HG03139 (cell line): ENCODE measurements at regions not wholly inside any gene's neighbourhood (a gene's known extent, or its start where the extent isn't known, plus 50 kb on each side); places are given as distances from the start of the nearest gene placed in this dataset.
"Not testable (repeated sequence)": the region's sequence is repeated elsewhere in the genome, so short reads cannot be mapped to it uniquely, and the experiment has no call there.

ENCODE experiments used
- ATAC-seq: cut with Tn5 transposase; IDR thresholded peaks from one replicate; pipeline ENCODE4 v1.9.1; 2021; ENCODE audit not compliant: unreplicated experiment

DNA sequence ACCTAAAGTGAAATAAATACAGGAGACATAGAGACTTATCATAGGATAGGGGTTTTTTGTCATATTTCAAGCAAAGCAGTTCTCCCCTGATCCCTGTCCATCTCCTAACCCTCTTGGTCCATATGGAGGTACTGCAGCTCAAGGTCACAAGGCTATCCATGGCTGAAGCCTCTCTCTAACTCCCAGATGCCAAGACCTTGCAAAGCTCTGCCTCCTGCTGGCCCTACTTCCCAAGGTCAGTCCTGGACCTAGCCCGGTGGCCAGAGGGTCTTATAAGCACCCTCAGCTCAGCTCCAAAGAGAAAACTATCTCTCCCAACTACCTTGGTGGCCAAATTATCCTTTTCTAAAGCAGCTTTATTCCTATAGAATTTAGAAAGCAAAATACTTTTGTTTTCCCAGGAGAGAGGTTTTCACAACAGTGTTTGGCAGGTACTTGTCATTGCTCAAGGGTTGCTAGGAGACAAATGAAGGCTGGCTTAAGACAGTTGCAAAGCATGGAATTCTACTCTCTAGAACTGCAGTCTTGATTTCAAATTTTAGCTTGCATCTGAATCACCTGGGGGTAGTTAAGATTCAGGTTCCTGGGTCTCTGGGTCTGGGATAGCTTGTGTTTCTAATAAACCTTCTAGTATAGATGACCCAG, 121.5 kb downstream of the XCL2 start:
- ATAC-seq = no peak

DNA sequence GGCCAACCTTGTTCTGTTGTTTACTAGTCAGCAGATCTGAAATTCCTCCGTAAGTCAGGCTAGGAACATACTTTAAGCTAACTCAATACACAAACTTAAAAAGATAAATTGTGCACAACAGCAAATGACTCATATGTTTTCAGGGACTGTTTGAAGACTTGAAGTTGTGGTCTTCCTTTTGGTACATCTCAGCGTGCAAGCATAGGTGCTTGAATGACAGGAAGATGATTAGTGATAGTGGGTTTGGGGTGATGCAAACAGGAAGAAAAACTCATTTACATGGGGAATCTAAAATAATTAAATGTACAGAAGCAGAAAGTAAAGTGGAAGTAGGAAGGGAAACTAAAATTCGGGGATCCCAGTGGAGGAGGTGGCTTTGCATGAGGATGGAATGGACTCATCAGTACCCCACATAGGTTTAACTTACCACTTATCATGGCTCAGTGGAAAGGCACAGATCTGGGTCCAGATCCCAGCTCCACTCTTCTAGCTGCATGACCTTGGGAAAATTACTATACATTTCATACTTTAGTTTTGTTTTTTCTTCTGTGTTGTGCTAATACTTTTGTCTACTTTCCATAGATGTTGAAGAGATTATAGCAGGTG, 122.3 kb downstream of the XCL2 start:
- no peak for ATAC-seq

GRCh38 chr1:168420177-168420576, 123.6 kb downstream of the XCL2 start:
- no peak for ATAC-seq

- ATAC-seq = no peak
Observed at GRCh38 chr1:168419736-168420135, 124.1 kb downstream of the XCL2 start.

DNA sequence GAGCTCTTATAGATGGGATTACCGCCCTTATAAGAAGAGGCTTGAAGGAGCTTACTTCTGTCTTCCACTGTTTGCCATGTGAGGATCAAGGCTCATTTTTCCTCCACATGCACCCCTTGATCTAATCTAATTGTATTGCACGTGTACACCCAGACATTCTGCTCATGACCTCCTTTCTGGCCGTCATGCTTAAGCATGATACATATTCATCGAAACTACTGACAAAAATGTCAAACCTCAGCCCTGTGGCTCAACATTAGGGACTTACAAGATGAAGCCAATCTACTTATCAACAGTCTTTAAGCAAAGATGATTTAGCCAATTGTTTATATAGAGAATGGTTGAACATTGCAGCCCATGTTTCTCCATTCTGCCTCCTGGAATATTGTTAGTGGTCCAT, 127.6 kb downstream of the XCL2 start:
- ATAC-seq = no peak

DNA sequence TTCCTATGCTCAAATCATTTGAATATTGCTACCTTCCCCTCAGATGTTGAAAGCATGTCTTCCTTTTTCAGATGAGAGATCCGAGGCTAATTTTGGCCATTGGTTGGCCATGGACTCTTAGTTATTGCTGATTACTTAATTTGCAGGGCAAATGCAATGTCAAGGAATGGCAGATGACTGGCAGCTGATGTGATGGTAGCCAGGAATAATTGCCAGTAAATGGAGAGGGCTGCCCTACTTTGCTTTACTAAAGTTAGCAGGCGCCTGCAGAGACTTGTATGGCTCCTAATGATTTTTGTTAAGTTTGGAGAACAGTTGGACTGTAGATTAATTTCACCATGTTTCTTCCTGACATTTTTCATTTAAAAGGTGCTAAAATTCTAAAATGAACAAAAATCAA, 128.9 kb downstream of the XCL2 start:
- ATAC-seq = no peak

GRCh38 chr1:168410464-168410863, 129.8 kb downstream of the TBX19 start:
- no peak for ATAC-seq

DNA sequence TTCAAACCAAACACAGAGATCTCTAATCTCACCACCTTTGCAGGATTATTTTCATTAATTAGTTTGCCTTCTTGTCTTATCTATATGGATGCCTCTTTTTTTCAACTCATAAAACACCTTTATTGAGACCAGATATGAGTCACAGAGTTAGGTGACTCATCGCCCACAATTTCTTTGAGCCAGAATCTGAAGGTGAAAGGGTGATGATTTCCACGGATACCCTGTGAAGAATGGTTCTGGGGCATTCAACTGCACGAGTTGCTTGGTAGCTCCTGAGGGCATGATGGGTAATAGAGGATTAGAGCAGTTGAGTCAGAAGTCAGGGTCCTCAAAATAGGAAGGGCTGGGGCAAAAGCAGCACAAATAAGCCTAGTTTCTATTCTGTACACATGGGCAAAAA, 128.2 kb downstream of the TBX19 start:
- ATAC-seq = no peak

DNA sequence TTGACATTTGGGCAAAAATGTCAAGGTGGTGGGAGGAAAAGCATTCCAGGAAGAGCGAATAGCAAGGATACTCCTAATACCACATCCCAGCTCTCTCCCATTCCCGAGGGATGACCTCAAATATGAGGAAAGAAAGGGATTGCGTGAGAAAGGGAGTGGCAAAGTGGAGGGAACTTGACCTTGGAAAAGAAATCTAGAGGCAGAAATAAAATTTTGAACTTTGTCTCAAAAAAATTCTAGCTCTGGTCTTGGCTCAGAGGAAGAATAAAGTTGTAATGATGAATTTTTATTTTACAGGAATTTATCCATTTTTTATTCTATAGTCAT, 127.8 kb downstream of the TBX19 start:
- no peak for ATAC-seq

DNA sequence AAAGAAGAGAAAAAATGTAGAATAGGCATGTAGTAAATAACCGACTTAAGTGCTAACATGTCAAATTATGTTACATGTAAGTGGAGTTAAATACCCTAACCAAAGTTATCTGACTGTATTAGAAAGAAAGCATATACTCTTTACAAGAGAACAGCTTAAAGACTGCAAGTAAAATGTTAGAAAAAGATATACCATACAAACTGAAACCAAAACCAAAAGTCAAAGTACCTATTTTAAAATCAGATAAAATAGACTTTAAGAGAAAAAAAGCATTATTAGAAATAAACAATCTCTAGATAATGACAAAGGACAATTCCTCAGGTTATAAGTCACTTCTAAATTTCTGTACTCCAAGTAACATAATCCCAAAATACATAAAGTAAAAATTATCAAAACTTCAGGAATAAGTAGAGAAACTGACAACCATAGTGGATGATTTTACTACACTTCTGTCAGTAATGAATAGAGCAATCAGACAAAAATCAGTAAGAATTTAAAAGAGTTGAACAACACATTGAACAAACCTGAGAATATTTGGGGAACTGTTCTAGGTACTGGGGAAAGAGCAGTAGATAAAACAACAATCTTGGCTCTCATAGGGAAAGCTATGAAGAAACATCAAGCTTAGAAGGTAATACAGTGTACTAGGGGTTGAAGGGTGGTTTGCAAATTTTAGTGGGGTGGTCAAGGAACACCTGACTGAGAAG, 127.3 kb downstream of the TBX19 start:
- ATAC-seq = no peak

GRCh38 chr1:168405906-168406549, 125.4 kb downstream of the TBX19 start:
- no peak for ATAC-seq

DNA sequence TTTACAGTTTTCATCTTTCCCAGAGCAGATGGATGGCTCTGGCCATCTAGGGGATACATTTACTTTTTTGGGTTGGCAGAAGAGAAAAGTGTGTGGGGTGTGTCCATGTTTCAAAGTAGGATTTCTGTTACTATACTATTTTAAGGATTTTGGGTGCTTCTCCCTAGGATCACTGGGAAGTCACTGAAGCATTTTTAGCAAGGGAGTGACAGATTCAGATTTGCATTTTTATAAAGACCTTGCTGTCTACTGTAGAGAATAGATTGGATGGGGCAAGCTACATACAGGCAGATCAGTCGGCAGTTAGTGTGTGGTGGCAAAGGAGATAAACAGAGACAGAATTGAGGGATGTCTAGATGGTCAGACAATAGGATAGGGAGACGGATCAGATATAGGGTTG, 122.5 kb downstream of the TBX19 start:
- ATAC-seq = no peak

- not testable (repeated sequence) for ATAC-seq
Observed at GRCh38 chr1:168402466-168402865, 121.8 kb downstream of the TBX19 start.

DNA sequence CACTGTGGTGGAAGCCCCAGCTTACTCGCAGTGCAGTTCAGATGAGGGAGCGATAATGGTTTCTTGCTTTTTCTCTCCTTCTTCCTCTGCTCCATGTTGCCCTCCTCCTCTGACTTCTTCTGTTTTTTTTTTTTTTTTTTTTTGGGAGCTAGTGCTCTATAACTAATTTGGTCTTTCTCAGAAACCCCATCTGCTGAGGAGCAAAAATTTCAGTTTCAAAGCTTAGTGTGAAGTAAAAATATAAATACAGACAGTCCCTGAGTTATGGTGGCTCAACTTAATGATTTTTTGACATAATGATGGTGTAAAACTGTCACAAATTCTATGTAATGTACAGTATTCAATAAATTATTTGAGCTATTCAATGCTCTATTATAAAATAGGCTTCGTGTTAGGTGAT, 120.7 kb downstream of the TBX19 start:
- ATAC-seq = no peak

DNA sequence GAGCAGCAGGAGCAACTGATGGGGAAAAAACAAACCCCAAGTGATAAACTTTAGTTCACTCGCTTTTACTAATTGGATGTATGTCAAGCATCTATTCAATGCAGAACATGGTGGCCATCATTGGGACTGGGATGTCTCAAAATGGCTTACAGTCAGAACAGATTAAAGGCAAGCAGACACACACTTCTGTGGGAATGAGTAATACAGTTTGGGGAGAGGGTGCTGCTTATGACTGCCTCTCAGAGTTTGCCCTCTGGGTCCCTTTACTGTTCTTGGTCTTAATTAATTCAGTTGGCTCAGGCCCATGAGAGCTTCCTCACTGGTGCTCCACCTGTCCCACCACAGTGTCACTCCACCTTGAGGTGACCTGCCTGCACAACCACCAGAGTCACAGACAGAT, 119.5 kb downstream of the TBX19 start:
- ATAC-seq = no peak

DNA sequence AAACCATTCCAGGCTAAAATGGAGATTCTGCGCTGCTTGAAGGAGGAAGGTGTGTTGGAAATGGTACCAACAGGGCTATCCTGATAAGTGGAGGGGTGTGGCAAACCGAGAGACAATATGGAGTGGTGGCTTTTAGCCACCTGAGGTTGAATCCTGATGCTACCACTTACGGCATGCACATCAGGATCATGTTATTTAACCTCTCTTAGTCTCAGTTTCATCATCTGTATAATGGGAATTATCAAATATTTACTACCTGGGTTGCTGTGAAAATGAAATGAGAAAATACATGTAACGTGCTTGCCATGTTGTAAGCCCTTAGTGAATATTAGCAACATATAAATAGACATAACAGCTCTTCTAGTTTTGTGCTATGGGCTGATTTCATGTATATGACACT, 117.1 kb downstream of the TBX19 start:
- ATAC-seq = no peak

DNA sequence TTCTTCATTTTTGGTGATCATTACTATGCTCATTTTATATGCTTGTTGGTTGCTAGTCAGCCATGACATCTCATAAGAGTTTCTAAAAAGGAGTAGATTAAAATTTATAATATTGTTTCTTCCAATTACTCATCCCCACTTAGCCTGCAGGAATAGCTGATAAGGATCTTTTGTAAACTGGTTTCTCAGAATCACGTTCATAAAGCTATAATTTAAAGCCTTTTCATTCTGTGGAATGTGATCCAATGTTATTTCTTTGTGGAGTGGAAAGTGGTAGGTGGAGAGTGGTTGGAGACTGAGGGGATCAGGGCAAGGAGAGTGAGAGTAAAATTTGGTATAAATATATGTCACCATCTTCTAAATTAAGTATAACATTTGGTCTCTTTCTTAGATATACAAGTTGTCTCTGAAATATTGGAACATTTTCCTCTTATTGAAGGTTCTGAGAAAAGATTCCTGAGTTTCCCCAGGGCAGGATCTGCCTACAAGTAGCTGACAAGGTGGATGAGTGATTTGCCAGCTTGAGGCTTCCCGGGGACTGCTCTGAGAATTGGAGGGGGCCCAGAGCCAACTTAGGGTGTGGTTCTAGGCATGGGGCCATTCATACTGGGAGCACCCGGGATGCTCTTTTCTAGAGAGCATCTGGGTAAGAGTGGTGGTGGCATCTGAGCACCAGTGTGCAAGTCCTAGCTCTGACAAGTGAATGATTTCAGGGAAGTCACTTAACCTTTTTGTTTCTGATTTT, 116.4 kb downstream of the TBX19 start:
- ATAC-seq = no peak

GRCh38 chr1:168396508-168396907, 115.8 kb downstream of the TBX19 start:
- ATAC-seq = no peak

DNA sequence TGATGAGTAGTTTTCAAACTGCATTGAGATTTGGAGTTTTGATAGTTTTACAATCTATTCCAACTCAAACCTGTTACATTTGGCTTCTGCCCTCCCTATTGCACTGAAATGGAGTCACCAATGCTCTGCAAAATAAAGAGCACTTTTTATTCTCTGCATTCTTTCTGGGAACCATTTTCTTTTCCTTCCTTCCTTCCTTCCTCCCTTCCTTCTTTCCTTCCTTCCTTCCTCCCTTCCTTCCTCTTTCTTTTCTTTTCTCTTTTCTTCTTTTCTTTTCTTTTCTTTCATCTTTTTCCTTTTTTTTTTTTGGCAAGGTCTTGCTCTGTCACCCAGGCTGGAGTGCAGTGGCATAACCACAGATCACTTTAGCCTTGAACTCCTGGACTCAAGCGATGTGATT, 114.2 kb downstream of the TBX19 start:
- no peak for ATAC-seq

GRCh38 chr1:168392958-168393549, 112.4 kb downstream of the TBX19 start:
- ATAC-seq = no peak
